ENCODE measurements at regions not wholly inside any gene's neighbourhood (a gene's known extent, or its start where the extent isn't known, plus 50 kb on each side); places are given as distances from the start of the nearest gene placed in this dataset.

- Histone ChIP-seq H3K4me2 (no peak overlapping the region), H3F3A (ENCODE audit: insufficient read depth, low read depth) (no peaks in the 10 kb centered on the region), H3K4me3 (no peak overlapping the region), H3K27me3 (ENCODE audit: insufficient read depth, low read depth) (no peaks in the 10 kb centered on the region), H4K20me1 (ENCODE audit: insufficient read depth) (no peaks in the 10 kb centered on the region), H3K4me1 (replicated peaks; ENCODE audit: insufficient read depth) (no peaks in the 10 kb centered on the region), H3K36me3 (ENCODE audit: low read depth) (no peaks in the 10 kb centered on the region), H2AFZ (no peak overlapping the region), H3K79me2 (ENCODE audit: low read depth) (no peaks in the 10 kb centered on the region), H3K9me3 (ENCODE audit: insufficient read depth, low read depth) (no peaks in the 10 kb centered on the region), H3K9me2 (ENCODE audit: insufficient read depth) (no peaks in the 10 kb centered on the region), H3K27ac (no peak overlapping the region)
- no peak for DNase-seq
- no TSS peak for BruUV-seq (replicated peaks)
- ChIA-PET POLR2A (ENCODE audit: unreplicated experiment) (no interaction called here), CTCF (no interaction called here)
- no peak for TF ChIP-seq CTCF (conservative IDR thresholded peaks at IDR 0.05)
- TF ChIP-seq EZH2 (IDR thresholded peaks at IDR 0.05; ENCODE audit: low read depth): no peak
- intact Hi-C loops (cut with micrococcal nuclease; ENCODE audit: unreplicated experiment): no loop called here
Measured at GRCh38 chr4:29948451-29948850, 771.7 kb upstream of the PCDH7 start.

- CTCF ChIA-PET: no interaction called here
Measured at GRCh38 chr4:29948858-29949257, 771.3 kb upstream of the PCDH7 start.

GRCh38 chr4:29966386-29966785 lies 753.8 kb upstream of the PCDH7 start:
- Histone ChIP-seq H3K36me3 (ENCODE audit: low read depth) (no peaks in the 10 kb centered on the region), H3K9me3 (ENCODE audit: insufficient read depth, low read depth) (no peaks in the 10 kb centered on the region), H4K20me1 (ENCODE audit: insufficient read depth) (no peaks in the 10 kb centered on the region), H2AFZ (no peak overlapping the region), H3K27me3 (ENCODE audit: insufficient read depth, low read depth) (no peaks in the 10 kb centered on the region), H3F3A (ENCODE audit: insufficient read depth, low read depth) (no peaks in the 10 kb centered on the region), H3K4me3 (no peak overlapping the region), H3K79me2 (ENCODE audit: low read depth) (no peaks in the 10 kb centered on the region), H3K4me1 (replicated peaks; ENCODE audit: insufficient read depth) (no peaks in the 10 kb centered on the region), H3K27ac (no peak overlapping the region), H3K4me2 (no peak overlapping the region), H3K9me2 (ENCODE audit: insufficient read depth) (no peaks in the 10 kb centered on the region)
- no TSS peak for BruUV-seq (replicated peaks)
- intact Hi-C loops (cut with micrococcal nuclease; ENCODE audit: unreplicated experiment): no loop called here
- ChIA-PET POLR2A (ENCODE audit: unreplicated experiment) (no interaction called here), CTCF (no interaction called here)
- TF ChIP-seq CTCF (conservative IDR thresholded peaks at IDR 0.05) (no peak), EZH2 (IDR thresholded peaks at IDR 0.05; ENCODE audit: low read depth) (no peak)
- no peak for DNase-seq

More at GRCh38 chr4:29948858-29949257, 771.3 kb upstream of the PCDH7 start:
- no peak for TF ChIP-seq CTCF (conservative IDR thresholded peaks at IDR 0.05)
- no peak for TF ChIP-seq EZH2 (IDR thresholded peaks at IDR 0.05; ENCODE audit: low read depth)
- Histone ChIP-seq H3K27me3 (ENCODE audit: insufficient read depth, low read depth) (no peaks in the 10 kb centered on the region), H3K27ac (no peak overlapping the region), H3F3A (ENCODE audit: insufficient read depth, low read depth) (no peaks in the 10 kb centered on the region), H3K9me2 (ENCODE audit: insufficient read depth) (no peaks in the 10 kb centered on the region), H2AFZ (no peak overlapping the region), H3K79me2 (ENCODE audit: low read depth) (no peaks in the 10 kb centered on the region), H3K36me3 (ENCODE audit: low read depth) (no peaks in the 10 kb centered on the region), H3K4me2 (no peak overlapping the region), H3K9me3 (ENCODE audit: insufficient read depth, low read depth) (no peaks in the 10 kb centered on the region), H3K4me3 (no peak overlapping the region), H3K4me1 (replicated peaks; ENCODE audit: insufficient read depth) (no peaks in the 10 kb centered on the region), H4K20me1 (ENCODE audit: insufficient read depth) (no peaks in the 10 kb centered on the region)
- no peak for DNase-seq
- no TSS peak for BruUV-seq (replicated peaks)
- intact Hi-C loops (cut with micrococcal nuclease; ENCODE audit: unreplicated experiment): no loop called here
- POLR2A ChIA-PET (ENCODE audit: unreplicated experiment): no interaction called here
